Lower lobe of right lung (tissue), 2 donors: ENCODE measurements at regions not wholly inside any gene's neighbourhood (a gene's known extent, or its start where the extent isn't known, plus 50 kb on each side); places are given as distances from the start of the nearest gene placed in this dataset.
A peak's percentile ranks its signal among the peaks of the same experiment; 100 is the strongest.

Source experiments
- ATAC-seq, 2 donors: fragments of 200-7000 bp; cut with Tn5 transposase; one replicate each; pipeline ENCODE4 v1.9.1; 2020 to 2022; ENCODE audit warnings: mild to moderate bottlenecking in 2 of 2, moderate library complexity in 2 of 2
- DNase-seq: peaks from one replicate; pipeline ENCODE4 v3.0.0-alpha.2; 2020
- H3K27ac ChIP-seq: fragments of 200-600 bp; one replicate; pipeline ENCODE4 v1.8.0; 2022
- H3K27me3 ChIP-seq: fragments of 200-600 bp; one replicate; pipeline ENCODE4 v1.8.0; 2022; ENCODE audit warnings: low read depth
- H3K36me3 ChIP-seq: fragments of 200-600 bp; one replicate; pipeline ENCODE4 v1.8.0; 2022; ENCODE audit warnings: mild to moderate bottlenecking
- H3K4me1 ChIP-seq: fragments of 200-600 bp; one replicate; pipeline ENCODE4 v1.8.0; 2022
- H3K4me3 ChIP-seq: fragments of 200-600 bp; one replicate; pipeline ENCODE4 v1.8.0; 2022; ENCODE audit warnings: mild to moderate bottlenecking
- H3K9me3 ChIP-seq: fragments of 200-600 bp; one replicate; pipeline ENCODE4 v1.8.0; 2022
- CTCF ChIP-seq: fragments of 200-600 bp; IDR thresholded peaks from one replicate; pipeline ENCODE4 v1.8.0; 2022; ENCODE audit warnings: antibody characterized with exemption, mild to moderate bottlenecking
- intact Hi-C: fragments of 100-400 bp; cut with DNase I; formaldehyde crosslinking; loops from one replicate; pipeline ENCODE4 v1.11.0; 2022
- donor health status: DM: no; HTN: yes; CAD: no; lungs with severe emphysema.

- Histone ChIP-seq H3K9me3 (no peaks in the 10 kb centered on the region), H3K4me3 (no peak overlapping the region), H3K27me3 (no peaks in the 10 kb centered on the region), H3K4me1 (no peaks in the 10 kb centered on the region), H3K36me3 (no peaks in the 10 kb centered on the region), H3K27ac (no peak overlapping the region)
- DNase-seq (no peak), ATAC-seq (peak; percentile 29 to 35)
- intact Hi-C loops: no loop called here
- TF ChIP-seq CTCF: no peak
Measured at GRCh38 chr9:26324786-26325443, 567.7 kb downstream of the CAAP1 start.

DNA sequence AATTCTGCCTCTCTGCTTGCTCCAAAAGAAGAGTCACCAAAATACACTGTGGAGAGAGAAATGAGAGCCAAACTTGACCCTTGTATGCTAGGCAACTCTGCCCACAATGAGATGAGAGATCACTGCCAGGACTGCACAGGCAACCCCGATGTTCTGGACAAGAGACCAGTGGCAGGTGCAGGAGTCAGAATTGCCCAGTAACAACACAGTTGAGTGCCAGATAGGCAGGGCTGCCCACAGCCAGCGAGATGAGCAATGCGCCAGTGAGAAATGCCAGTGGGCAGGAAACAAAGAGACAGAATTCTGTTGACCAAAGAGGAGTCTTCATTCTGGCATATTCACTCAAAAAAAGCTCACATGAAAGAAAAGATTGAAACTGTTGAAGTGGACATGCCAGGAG, 570.7 kb downstream of the CAAP1 start:
- Histone ChIP-seq H3K36me3 (no peaks in the 10 kb centered on the region), H3K9me3 (no peaks in the 10 kb centered on the region), H3K27ac (no peak overlapping the region), H3K4me3 (no peak overlapping the region), H3K27me3 (no peaks in the 10 kb centered on the region), H3K4me1 (no peaks in the 10 kb centered on the region)
- ATAC-seq (no peak), DNase-seq (no peak)
- TF ChIP-seq CTCF: no peak
- intact Hi-C loops: no loop called here

DNA sequence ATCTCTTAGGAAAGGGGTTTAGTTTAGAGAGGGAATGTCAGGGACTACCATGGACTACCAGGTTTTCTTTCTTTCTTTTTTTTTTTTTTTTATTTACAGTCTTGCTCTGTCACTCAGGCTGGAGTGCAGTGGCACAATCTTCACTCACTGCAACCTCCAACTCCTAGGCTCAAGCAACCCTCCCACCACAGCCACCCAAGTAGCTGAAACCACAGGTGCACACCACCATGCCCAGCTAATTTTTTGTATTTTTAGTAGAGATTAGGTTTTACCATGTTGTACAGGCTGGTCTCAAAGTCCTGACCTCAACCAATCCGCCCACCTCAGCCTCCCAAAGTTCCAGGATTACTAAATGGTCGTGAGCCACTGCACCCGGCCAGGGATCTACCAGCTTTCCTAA, 572.7 kb downstream of the CAAP1 start:
- intact Hi-C loops: no loop called here
- no peaks in the 10 kb centered on the region for H3K4me1 ChIP-seq
- DNase-seq: no peak

DNA sequence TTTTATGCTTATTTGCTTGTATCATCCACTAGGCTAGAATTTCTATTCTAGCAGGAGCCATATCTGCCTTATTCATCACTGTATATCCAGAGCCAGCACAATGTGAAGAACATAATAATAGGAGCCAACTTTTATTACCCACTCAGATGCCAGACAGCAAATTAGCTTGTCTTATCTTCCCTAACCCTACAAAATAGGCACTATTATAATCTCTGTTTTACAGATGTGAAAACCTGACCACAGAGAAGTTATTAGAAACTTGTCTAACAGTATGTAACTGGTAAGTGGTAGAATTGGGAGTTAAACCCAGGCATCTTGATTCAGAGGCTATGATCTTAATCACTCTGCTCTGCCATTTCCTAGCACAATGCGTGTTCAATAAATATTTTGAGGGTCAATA, 579.5 kb downstream of the CAAP1 start:
- DNase-seq (no peak), ATAC-seq (no peak)
- Histone ChIP-seq H3K4me1 (no peaks in the 10 kb centered on the region), H3K4me3 (no peak overlapping the region), H3K27me3 (no peaks in the 10 kb centered on the region), H3K27ac (no peak overlapping the region), H3K36me3 (no peaks in the 10 kb centered on the region), H3K9me3 (no peaks in the 10 kb centered on the region)
- intact Hi-C loops: no loop called here
- no peak for TF ChIP-seq CTCF

More for the DNA sequence above, 572.7 kb downstream of the CAAP1 start:
- H3K36me3 ChIP-seq: no peaks in the 10 kb centered on the region
- H3K27me3 ChIP-seq: no peaks in the 10 kb centered on the region
- ATAC-seq: no peak
- H3K9me3 ChIP-seq: no peaks in the 10 kb centered on the region
- no peak overlapping the region for H3K4me3 ChIP-seq
- H3K27ac ChIP-seq: no peak overlapping the region
- no peak for TF ChIP-seq CTCF

DNA sequence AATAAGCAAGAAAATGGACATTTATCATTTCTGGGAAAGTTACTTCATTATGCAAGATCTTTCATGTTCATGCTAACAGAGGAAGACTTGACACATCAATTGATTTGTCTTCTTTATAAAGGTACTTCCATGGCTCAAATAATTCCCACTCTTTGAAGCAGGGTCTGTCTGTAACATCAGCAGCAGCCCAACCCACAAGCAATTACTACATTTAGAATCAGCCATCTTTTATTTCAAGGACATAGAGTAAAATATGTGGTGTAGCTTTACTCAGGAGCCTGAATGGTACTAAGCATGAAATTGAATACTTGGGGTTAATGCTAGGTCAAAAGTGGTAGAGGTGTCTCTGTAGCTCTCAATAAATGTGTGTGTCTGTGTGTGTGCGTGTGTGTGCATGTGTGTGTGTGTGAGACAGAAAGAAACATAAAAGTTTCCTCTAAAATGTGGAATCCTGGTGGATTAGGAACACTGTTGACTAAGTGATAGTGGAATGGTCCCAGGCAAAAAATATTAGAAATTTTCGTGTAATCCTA, 581.1 kb downstream of the CAAP1 start:
- no peaks in the 10 kb centered on the region for H3K4me1 ChIP-seq
- no peak overlapping the region for H3K27ac ChIP-seq
- H3K36me3 ChIP-seq: no peaks in the 10 kb centered on the region
- H3K4me3 ChIP-seq: no peak overlapping the region
- TF ChIP-seq CTCF: no peak
- H3K9me3 ChIP-seq: no peaks in the 10 kb centered on the region
- no peaks in the 10 kb centered on the region for H3K27me3 ChIP-seq
- ATAC-seq (no peak), DNase-seq (no peak)
- intact Hi-C loops: no loop called here
